Body of pancreas (tissue), 4 donors: ENCODE measurements at regions not wholly inside any gene's neighbourhood (a gene's known extent, or its start where the extent isn't known, plus 50 kb on each side); places are given as distances from the start of the nearest gene placed in this dataset.
"Not testable (repeated sequence)": the region's sequence is repeated elsewhere in the genome, so short reads cannot be mapped to it uniquely, and the experiment has no call there.

Source experiments
- CTCF ChIP-seq, 7 experiments: fragments of 450-650 bp in 4 of 7; fragments of 200-600 bp in 3 of 7; sonication (generic) in 3 of 7; IDR thresholded peaks; one replicate each; pipeline ENCODE4 v1.5.1; 2016 to 2019; ENCODE audit warnings: antibody characterized with exemption in 7 of 7
- POLR2A ChIP-seq, 3 donors: fragments of 450-650 bp; IDR thresholded peaks; one replicate each; pipeline ENCODE4 v1.6.1; 2016; ENCODE audit warnings: antibody characterized with exemption in 3 of 3, mild to moderate bottlenecking in 2 of 3

- not testable (repeated sequence) for TF ChIP-seq CTCF, POLR2A (IDR thresholded peaks at IDR 0.05)
Observed at GRCh38 chr16:21363550-21364223, 85.6 kb upstream of the CRYM start.
